ENCODE measurements at regions not wholly inside any gene's neighbourhood (a gene's known extent, or its start where the extent isn't known, plus 50 kb on each side); places are given as distances from the start of the nearest gene placed in this dataset.

DNA sequence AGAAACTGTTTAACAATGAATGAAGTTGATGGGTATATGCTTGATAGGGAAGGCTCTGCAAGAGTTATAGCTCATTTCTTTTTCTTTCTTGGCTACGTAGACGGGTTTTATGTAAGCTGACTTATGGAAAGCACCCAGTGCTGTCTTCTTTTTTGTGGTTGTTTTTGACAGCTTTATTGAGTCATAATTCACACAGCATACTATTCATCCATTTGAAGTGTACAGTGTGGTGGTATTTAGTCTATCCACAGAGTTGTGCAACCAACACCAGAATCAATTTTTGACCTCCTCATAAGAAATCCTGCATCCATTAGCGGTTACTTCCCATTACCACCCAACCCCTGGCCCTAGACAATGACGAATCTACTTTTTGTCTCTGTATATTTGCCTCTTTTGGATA, 240.6 kb upstream of the KIAA1217 start:
- Histone ChIP-seq H3K36me3 (ENCODE audit: control insufficient read depth in 2 of 4, insufficient read depth in 4 of 4, low read length in 3 of 4) (no peaks in the 10 kb centered on the region), H3K14ac (ENCODE audit: insufficient read length) (no peak overlapping the region), H3K4me3 (ENCODE audit: extremely low read depth in 1 of 4, insufficient read depth in 2 of 4, low read depth in 3 of 4, low read length in 4 of 4) (no peak overlapping the region), H3K9me3 (ENCODE audit: insufficient read depth in 2 of 2, low read depth in 1 of 2, low read length in 1 of 2) (no peaks in the 10 kb centered on the region), H2BK5ac (ENCODE audit: low read depth, low read length) (no peak overlapping the region), H3K18ac (ENCODE audit: extremely low read depth, low read length) (no peak overlapping the region), H3K27ac (ENCODE audit: low read depth, low read length) (no peak overlapping the region), H3K79me2 (ENCODE audit: control insufficient read depth in 1 of 2, insufficient read depth in 2 of 2, low read length in 2 of 2) (no peaks in the 10 kb centered on the region), H3K4me1 (replicated peaks in 1 of 4; ENCODE audit: control insufficient read depth in 3 of 4, insufficient read depth in 4 of 4, low read length in 3 of 4) (peaks cover 0 to 7% (median 2%) of the 10 kb centered on the region in 4 experiments; a peak in 3 of 7 replicates), H2AFZ (ENCODE audit: low read length) (no peak overlapping the region), H4K8ac (ENCODE audit: extremely low read depth, insufficient read depth, low read length) (no peak overlapping the region), H2BK15ac (ENCODE audit: low read length) (no peak overlapping the region), H3K79me1 (ENCODE audit: low read depth, low read length) (no peaks in the 10 kb centered on the region), H3K4me2 (ENCODE audit: insufficient read depth in 1 of 2, low read depth in 2 of 2, low read length in 2 of 2) (no peak overlapping the region), H2BK120ac (replicated peaks; ENCODE audit: low read depth, low read length) (no peak overlapping the region), H3K4ac (replicated peaks; ENCODE audit: insufficient read length, low read depth, low read length) (no peak overlapping the region), H3K27me3 (replicated peaks in 1 of 4; ENCODE audit: control insufficient read depth in 3 of 4, extremely low read depth in 1 of 4, insufficient read depth in 3 of 4, low read length in 3 of 4) (no peaks in the 10 kb centered on the region), H3K23ac (ENCODE audit: insufficient read length) (no peak overlapping the region), H4K5ac (ENCODE audit: insufficient read length, low read depth, low read length) (no peak overlapping the region), H4K91ac (replicated peaks; ENCODE audit: insufficient read length, low read length) (no peak overlapping the region), H3K9ac (replicated peaks in 1 of 4; ENCODE audit: extremely low read depth in 1 of 4, low read depth in 3 of 4, low read length in 3 of 4) (no peak overlapping the region), H2AK5ac (ENCODE audit: low read depth, low read length) (no peak overlapping the region), H2BK20ac (ENCODE audit: low read length) (no peak overlapping the region), H3K23me2 (ENCODE audit: low read depth, low read length) (no peaks in the 10 kb centered on the region), H4K20me1 (replicated peaks in 1 of 2; ENCODE audit: control insufficient read depth in 1 of 2, insufficient read depth in 2 of 2, low read length in 2 of 2) (no peaks in the 10 kb centered on the region), H3K56ac (replicated peaks; ENCODE audit: insufficient read length, low read depth, low read length) (no peak overlapping the region), H2BK12ac (ENCODE audit: low read depth, low read length) (no peak overlapping the region)
- 94% methylated on average over 4 of the region's 4 CpGs; no CpG with 5 or more reads in 1 of the 2 experiments for WGBS, 2 experiments (ENCODE audit: extremely low coverage in 1 of 2, insufficient coverage in 1 of 2, insufficient read length in 1 of 2, insufficient replicate concordance in 2 of 2, low coverage in 1 of 2, low lambda C conversion rate in 2 of 2, missing lambda C conversion rate in 1 of 2)
- ChIA-PET POLR2A (ENCODE audit: partially characterized antibody) (no interaction called here), CTCF (ENCODE audit: partially characterized antibody) (no interaction called here)
- no peak for DNase-seq (ENCODE audit: low read depth in 1 of 2, low spot score in 2 of 2)
- no peak for FAIRE-seq
- TF ChIP-seq FOSL1 (IDR thresholded peaks at IDR 0.05; ENCODE audit: insufficient read depth, low read depth, low read length) (no peak), TAF1 (IDR thresholded peaks at IDR 0.05; ENCODE audit: low read depth, low read length) (no peak), TCF12 (IDR thresholded peaks at IDR 0.05; ENCODE audit: low read depth, low read length) (no peak)
